HG03354 (cell line): ENCODE measurements at regions not wholly inside any gene's neighbourhood (a gene's known extent, or its start where the extent isn't known, plus 50 kb on each side); places are given as distances from the start of the nearest gene placed in this dataset.
A peak's percentile ranks its signal among the peaks of the same experiment; 100 is the strongest.

Experiments used
- ATAC-seq: cut with Tn5 transposase; IDR thresholded peaks from one replicate; pipeline ENCODE4 v1.9.1; 2021; ENCODE audit warnings: mild to moderate bottlenecking; ENCODE audit not compliant: unreplicated experiment, poor library complexity, severe bottlenecking

DNA sequence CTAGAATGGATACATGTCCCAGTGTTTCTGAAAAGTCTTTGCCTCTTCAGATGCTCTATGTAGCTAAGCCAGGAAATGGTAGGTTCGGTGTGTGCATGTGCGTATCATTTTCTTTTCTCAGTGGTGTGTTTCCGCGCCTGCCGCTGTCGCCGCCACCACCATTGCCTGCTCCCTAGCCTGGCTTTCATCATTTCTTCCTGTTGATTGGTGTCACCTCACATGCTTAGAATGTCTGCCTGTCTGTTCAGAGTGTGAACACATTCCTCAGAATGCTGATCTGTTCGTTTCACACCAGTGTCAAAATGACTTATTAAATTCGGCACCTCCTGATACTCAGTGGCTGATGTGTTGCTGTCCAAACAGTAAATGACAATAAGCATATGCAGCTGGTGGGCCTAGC is 255.2 kb upstream of the SPRED2 start:
- ATAC-seq = no peak

DNA sequence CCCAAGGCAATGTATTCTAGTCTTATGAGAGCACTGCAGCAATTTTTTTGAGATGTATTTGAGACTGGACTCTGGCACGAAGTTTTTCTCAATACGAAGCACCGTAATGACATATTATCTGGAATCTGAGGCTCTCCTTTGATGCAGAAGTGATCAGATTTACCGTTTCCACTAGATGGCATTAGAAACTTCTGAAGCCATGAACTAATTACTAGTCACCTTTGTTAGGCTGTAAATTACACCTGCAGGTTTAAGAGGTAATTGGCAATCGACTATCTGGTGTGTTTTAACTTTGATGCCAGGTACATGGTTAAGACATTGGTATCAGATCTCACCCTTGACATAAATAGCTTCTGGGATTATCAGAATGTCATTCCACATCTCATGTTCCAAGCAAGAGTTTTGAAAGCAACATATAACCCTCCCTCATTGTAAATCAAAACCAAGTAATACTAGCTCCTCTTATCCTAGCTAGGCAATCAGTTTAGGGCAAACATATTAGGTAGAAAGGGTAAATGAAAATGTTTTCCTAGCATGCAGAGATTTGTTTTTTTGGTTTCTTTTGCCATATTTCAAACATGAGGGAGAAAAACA is 254.6 kb upstream of the SPRED2 start:
- no peak for ATAC-seq

DNA sequence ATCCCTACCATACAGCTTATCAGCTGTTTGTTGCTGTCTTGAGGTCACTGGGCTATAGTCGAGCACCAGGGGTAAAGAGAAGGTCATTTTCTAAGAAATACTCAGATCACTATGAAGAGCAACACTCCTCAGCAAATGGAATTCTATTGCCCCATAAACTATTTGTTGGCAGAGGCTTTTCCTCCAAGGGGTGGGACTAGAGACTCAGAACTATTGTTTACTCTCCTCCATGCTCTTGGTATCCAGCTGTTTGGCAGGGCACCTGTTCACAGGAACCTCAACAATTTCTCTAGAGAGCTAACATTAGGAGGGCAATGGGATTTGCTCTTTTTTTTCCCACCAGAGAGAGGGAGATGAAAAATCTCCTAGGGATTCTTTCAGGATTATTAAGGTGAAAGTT is 249.1 kb upstream of the SPRED2 start:
- no peak for ATAC-seq

DNA sequence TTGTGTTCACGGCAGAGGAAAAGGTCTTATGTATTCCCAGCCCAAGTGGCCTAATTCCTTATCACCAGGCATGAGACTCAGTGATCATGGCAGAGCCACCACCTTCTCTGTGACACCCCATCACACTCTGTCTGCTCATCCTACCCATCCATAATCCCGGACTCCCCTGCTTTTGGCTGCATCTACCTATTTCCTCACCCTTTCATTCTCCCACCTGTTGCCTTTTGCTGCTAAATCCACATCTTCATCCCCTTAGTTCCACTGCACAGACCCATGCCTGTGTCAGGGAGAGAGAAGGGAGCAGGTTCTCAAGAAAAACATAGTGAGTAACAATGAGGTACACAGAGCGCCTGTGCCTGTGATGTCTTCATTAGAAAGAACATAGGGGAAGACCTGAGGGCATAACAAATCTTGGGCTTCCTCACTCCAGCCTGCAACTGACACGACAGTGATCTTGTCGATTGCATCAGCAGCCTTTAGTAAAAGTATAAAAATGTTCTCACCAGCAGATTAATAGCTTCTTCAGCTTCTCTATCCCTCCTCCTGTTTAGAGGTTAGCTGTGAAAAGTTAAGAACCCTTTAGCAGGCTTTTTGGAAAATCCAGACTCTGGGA is 246.5 kb upstream of the SPRED2 start:
- no peak for ATAC-seq

DNA sequence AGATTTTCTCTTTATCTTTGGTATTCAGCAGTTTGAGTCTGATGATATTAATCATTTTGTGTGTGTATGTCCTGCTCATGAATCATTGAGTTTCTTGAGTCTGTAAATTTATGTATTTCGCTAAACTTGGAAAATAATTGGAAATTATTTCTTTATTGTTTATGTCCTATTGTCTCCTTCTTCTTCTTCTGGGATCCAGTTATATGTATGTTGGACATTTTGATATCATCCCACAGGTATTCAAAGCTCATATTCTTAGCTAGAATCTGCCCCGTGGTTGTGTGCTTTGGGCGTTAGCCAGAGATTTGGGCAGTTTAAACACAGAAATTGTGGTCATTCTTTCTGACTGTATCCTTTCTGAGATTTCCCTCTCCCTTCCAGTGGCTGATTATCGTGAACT is 243.0 kb upstream of the SPRED2 start:
- no peak for ATAC-seq

DNA sequence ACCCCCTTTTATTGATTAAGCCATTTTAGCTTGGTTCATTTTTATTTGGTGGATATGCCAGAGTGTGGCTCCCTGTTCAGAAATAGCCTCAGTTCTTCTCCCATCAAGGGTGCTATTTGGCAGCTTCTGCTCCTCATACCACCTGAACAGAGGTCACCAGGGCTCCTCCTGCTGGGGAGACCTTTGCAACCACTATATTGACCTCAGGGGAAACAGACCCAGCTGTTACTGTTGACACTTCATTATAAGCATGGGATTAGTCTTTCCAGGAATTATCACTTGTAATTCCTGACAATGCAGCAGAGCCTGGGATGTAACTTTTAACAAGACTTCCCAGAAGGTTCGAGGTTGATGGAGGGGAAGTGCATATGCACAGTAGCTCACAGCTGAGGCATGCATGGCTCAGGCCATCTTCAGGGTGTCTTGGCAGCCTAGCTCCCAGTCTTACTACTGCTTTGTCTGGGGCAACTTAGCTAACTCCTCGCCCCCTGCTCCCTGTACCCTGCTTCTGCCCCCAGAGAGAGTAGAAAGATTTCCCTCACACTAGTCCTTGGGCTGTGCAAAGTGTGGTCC is 239.4 kb upstream of the SPRED2 start:
- no peak for ATAC-seq

DNA sequence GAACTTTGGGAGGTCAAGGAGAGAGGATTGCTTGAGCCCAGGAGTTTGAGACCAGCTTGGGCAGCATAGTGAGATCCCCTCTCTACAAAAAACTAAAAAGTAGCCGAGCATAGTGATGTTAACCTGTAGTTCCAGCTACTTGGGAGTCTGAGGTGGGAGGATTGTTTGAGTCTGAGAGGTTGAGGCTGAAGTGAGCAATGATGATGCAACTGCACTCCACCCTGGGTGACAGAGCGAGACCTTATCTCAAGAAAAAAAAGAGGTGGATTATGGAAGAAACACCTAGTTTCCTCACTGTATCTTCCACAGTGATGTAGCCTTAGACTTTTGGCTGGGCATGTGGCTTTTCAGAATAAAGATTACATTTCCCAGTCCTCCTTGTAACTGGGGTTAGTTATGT is 237.2 kb upstream of the SPRED2 start:
- ATAC-seq = no peak

DNA sequence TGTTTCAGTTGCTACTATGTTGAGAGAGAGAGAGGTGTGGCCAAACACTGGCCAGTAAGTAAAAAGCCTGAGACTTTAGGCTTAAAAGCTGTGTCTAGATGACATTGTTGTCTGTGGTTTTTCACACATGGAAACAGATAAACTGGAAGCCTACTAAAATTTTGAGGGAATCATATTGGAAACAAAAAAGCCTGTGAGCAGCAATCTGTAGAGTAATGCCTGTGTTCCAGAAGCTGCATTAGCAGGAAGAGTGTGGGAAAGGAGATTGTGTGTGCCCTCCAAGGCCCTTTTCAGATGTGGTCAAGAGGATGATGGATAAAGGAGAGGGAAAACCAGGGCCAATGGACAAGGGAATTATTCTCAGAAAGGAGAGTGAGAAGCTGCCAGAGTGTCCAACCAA is 236.3 kb upstream of the SPRED2 start:
- ATAC-seq = no peak

DNA sequence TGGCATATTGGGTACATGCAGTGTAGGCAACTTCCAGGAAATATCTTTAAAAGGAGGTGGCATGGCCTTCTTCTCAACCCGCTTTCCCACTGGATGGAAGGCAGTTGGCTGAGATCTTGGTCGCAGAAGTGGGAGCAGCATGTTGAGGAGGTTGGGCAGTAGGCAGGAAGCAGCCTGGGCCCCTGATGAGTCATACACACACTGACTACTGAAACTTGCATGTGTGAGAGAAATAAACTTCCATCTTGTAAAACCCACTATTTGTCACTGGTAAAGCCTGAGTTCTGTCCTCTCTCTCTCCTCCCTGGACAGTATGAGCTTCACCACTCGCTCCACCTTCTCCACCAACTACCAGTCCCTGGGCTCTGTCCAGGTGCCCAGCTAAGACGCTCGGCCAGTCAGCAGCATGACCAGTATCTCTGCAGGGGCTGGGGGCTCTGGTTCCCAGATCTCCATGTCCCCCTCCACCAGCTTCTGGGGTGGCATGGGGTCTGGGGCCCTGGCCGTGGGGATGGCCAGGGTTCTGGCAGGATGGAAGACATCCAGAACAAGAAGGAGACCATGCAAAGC is 233.8 kb upstream of the SPRED2 start:
- peak; percentile 99 for ATAC-seq

DNA sequence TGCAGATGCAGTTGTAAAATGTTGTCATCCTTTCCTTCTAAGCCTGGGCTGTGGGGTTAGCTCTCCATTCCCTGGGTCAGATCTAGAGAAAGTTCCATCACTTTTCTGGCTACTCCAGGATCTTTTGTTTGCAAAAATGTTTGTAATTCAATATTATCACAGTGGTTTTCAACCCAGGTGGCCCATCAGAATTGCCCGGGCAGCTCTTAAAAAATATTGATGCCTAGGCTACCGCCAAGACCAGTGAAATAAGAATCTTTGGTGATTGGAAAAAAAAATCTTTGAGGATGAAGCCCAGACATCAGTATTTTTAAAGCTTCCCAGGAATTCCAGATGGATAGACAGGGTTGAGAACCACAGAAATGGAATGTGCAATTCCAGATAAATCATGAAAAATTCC is 232.5 kb upstream of the SPRED2 start:
- no peak for ATAC-seq

DNA sequence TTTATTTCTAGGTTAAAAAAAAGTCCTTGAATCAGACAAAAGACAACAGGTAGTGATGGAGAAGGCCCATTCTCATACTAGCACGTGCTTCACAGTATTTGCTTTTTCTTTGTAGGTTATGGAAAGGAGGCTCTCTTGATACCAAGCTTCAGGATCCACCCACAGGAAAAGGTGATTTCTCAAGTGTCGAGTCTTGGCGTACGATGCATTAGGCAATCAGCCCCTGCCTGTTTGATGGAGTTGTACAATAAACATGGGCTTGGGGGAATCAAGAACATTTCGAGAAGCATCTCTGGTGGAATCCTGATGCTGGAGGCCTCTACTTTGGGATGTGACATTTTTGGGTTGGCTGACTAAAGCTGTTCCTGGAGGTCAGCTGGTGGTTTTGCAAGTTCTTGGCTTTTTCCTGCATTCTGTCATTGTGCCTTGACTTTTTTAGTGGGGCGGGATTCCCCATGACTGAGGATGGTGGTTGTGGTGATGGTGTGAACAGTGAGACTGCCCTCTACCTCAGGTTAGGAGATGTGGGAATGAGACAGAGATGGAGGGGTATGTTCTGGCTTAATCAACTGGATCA is 231.5 kb upstream of the SPRED2 start:
- ATAC-seq = no peak

DNA sequence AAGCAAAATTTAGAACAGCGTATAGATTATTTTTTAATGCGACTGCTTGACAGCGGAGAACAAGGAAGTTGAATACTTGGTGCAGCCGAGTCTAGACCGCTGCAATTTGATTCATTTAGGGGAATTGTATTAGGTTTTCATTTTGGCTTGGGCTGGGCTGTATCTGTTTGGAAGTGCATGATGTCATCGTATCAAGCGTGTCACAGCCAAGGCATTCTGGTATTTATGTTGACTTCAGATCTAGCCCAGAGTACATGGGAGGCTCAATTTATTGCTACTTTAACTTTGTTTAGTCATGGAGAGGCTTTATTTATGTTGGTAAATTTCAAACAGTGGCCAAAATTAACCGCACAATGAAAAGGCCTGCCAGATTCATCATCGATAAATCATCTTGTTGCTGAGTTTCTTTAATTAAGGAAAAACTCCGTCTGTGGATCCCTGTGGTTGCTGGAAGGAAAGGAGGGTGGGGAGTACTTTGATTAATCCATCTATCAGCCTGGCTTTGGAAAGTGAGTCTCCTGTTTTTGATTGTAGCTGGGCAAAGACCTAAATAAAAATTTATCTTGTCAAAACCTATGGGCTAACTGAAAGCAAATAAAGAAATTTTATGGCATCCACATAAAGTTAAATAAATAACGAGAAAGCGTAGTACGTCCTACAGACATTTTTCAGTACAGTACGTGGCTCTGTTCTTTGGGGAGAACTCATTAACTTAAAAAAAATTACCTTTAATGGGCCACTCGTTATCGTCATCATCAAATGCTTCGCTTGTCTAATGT is 230.4 kb upstream of the SPRED2 start:
- no peak for ATAC-seq

DNA sequence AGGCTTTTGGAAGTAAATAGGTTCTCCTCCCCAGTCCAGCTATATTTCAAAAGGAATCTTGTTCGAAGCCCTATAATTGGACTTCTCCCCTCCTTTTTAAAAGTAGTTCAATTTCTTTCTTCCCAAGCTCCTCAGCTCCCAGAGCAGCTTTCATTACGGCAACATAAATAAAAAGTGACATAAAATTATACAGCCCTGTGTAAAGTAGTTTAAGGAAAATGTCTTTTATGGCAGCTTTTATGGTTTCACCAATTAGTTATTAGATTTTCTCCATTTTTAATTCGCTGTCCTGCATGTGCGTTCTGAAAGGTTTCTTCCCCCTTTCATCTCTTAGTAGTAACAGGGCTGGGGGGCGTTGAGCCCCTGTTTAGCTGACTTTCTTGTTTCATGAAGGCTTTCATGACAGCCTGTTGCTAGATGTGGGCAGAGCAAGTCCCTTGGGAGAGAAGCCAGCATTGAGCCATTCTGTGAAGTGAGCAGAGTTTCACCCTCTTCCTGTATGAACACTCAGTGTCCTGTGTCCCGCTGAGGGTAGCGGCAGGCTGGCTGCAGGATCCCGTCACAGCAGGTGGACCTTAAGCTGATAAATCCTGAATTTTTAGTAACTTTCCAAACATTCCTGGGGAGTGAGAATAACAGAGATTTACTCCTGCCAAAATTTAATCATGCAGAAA is 229.7 kb upstream of the SPRED2 start:
- ATAC-seq = no peak

DNA sequence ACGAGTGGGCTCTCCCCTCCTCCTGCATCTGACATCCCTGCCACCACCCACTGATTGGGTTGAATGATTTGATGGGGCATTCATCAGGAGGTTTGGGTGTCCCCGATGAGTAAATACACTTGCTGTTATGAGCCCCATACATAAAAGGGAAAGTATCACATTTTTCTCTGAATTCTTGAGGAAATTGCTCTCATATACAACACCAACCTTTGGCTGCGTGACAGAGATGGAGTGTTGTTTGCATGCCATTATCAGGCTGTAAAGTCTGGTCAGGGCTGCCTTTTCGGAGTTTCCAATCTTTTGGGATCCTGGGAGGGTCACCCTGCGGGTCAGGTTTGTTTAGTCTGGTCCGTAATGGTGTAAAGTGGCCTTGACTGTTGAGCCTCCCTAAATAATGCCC is 227.9 kb upstream of the SPRED2 start:
- ATAC-seq = no peak

DNA sequence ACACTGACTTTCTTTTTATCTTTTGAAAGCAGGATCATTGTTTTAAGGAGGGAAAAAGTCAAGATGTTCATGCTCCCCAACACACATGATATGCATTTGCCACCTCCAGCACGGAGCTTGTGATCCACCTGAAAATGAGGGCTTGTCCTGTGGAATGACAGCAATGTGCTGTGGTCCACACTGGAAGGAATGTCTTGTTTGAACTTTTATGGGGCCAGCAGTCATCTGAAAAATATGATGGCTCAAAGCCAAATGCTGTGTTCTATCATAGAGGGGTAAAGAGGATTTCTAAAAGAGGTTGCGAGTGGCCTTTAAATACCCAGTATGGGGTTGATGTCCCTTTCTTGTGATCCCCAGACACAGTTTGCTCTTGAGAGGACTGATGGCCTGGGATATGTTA is 226.5 kb upstream of the SPRED2 start:
- ATAC-seq = no peak

DNA sequence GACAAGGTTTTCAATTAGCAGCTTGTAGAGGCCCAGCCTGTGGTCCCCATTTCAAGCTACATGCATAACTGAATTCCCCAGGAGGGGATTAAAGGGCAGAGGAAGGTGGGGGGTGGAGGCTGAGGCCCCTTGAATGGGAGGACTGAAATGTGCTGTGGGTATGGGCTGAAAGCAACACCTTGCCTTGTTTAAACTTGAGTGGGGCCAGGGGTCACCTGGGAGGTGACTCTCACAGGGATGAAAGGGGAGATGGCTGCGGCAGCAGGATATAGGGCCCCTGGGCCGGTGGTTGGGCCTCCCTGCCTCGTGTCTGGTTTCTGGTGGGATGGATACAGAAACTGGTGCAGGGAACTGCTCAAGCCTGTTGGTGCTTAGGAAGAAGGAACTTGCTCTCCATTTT is 225.9 kb upstream of the SPRED2 start:
- no peak for ATAC-seq

DNA sequence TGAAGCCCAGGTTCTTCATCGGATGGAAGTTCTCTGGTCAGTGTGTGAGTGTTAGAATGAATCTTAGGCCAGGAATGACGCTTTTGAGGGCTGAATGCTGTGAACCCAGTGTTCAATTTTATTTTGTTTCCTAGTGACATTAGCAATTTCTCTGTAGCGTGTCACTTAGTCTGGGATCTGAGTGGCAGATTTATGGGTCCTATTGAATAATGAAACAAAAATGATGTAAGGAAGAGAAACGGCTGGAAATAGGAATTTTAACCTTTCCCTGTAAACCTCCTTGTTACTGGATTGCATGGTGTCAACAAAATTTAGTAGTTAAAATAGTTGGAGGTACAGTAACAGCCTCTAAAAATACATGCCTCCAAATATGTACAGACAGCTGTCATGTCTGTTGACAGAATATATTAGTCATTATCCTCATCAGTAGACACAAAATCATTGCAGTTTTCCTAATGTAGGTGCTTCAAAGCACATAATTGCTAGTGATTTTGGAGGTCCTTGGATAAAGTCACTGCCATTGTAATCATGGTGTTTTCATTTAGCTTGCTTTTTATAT is 223.8 kb upstream of the SPRED2 start:
- ATAC-seq = no peak

DNA sequence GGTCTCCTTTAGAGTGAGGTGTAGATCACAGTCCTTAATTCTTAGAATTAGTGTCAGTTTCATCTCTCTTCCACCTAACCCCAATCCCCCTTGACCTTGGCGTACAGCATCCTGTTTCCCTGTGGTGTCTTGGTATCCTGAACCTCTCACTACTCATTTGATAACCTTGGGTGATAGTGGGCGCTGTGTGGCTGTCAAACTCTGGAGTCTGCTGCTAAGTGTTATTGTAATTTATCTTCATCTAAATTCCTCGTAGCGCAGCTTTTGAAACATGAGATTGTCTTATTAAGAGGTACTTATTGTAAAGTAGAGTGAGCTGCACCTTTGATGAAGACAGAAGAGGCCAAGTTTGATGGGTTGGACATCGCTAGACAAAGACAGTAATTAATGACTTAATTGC is 222.6 kb upstream of the SPRED2 start:
- no peak for ATAC-seq

DNA sequence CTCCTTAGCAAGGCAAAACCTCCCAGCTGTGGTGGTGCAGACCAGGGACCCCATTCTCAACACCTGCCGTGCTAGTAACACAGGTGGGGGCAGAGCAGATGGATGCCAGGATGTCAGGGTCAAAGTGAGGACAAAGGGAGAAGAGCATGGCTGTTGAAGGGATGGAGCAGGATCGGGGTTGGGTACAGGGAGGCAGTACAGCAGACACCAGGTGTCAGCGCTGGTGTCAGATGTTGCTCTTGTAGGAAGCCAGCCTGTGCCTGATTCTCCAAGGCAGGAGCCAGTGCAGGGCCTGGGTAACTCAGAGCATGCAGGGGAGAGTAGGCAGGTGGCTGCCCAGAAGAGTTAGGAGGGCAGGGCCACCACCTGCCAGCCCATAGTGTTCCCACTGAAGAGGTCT is 222.1 kb upstream of the SPRED2 start:
- ATAC-seq = no peak

DNA sequence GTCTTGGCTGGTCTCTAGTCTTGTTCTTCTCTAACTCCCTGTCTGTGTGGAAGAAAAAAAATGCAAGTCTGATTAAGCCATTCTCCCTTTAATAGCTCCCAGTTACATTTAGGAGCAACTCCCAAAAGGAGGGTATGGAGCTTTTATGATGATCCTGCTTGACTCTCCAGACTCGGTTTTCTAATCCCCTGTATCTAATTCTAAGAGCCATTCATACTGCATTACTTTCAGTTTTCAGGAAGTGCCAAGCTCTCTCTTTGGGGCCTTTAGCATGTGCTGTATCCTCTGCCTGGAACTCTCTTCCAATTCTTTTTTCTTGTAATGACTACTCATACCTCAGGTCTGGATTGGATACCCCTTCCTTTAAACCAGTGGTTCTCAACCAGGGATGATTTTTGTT is 219.7 kb upstream of the SPRED2 start:
- no peak for ATAC-seq
